GM21515 (cell line): ENCODE measurements at regions not wholly inside any gene's neighbourhood (a gene's known extent, or its start where the extent isn't known, plus 50 kb on each side); places are given as distances from the start of the nearest gene placed in this dataset.

ENCODE experiments used
- ATAC-seq: cut with Tn5 transposase; IDR thresholded peaks from one replicate; pipeline ENCODE4 v1.9.1; 2021; ENCODE audit not compliant: unreplicated experiment

GRCh38 chr12:82529101-82529500 lies 157.6 kb upstream of the TMTC2 start:
- ATAC-seq, result no peak

GRCh38 chr12:82529954-82530353 lies 156.8 kb upstream of the TMTC2 start:
- ATAC-seq, result no peak

DNA sequence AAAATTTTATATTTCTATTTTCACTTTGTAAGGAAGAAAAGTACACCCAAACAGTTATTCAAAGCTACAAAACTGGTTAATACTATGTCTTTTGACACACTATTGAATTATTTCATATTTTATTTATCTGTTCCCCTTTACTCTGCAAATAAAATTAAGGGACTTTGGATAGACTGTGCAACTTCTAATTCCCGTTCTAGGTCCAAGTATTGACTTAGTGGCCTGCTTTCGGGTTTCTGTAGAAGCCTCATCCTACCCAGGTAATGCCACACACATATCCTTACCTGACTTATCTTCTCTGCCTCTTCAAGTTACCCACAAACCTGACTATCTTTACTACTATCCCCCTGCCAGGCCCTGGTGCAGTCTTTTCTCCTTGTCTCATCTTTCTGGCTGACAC lies 156.3 kb upstream of the TMTC2 start:
- ATAC-seq, result no peak

DNA sequence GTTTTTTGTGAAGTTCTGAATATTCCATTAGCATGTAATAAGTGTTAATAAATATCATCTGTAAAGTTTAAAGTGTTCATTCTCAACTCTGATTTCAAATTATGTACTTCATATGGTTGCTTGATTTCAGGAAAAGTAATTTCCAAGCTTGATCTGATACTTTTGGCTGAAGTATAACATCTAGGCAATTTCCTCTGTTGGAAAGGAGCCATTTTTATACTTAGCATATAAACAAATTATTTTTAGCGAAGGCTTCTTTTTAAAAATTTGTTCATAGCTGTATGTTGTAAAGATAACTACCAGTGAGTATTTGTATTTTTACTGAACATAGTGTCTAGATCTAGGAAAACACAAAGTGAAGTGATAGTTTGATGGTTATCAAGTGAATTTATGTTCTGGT lies 153.4 kb upstream of the TMTC2 start:
- ATAC-seq, result no peak

DNA sequence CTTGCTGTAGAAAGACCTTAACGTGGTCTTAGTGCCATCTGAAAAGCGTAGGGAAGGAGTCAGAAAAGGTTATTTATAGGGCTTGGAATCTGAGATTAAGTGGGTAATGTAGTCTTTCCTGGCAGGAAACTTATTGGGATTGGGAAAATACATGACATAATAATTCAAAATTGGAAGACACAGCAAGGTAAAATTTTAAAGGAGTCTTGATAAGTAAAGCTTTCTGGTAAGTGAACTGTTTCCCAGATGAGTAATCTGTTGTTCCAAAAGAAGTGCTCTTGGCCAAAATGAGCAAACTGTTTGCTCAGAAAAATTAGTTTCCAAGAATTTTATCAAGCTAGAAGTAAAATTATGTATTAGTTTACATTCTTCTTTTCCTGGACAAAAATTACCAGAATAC lies 149.3 kb upstream of the TMTC2 start:
- ATAC-seq, result no peak

DNA sequence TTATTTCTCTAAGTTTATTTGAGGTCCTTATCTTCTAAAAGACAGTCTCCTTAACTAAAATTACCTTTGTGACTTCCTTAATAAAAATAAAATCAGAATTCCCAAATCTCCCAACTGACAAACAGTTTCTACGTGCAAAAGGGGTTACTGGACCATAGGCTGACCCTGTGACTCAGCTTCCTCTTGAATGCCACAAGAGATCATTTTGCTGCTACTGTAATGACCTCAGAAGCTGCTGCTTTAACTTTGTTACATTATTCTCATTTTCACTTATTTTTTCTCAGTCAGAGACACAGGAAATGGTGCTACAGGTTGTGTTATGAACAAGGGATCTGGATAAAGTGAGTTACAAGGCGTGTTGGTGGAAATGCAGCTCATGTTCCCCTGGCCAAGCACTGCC lies 132.2 kb upstream of the TMTC2 start:
- ATAC-seq, result peak; percentile 78

DNA sequence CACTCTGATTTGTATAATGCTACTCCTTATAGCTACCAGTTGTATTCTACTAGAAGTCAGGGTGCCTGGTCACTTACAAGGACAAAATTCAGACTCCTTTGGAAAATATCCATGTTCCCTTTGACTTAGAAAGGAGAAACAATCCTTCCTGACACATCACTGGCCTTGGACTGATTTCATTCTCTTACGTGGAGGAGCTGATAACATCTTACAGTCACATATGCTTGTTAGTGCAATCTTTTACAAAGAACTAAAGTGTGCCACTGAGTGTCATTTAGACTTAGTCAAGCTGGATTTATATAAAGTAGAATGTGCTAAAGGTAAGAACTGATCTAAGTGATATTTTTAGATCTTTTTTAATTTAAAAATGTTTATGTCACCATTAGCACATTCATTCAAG lies 131.0 kb upstream of the TMTC2 start:
- no peak for ATAC-seq

GRCh38 chr12:82565966-82566365 lies 120.7 kb upstream of the TMTC2 start:
- no peak for ATAC-seq

DNA sequence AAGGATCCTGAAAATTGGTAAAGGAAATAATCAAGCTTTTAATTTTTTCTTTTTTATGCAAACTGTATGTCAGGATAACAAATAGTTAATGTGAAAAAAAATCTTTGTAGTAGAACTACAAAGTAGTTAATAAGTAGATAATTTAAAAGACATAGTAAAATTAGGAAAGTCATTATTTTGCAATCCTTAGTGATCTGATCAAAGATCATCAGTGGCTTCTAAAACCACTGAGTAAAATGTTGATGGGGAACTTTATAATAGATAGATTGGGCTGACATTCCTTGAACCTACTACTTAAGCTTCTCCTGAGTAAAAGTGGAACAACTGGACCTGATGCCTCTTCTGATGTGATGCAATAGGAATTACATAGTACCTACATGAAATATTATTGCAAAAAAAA lies 119.0 kb upstream of the TMTC2 start:
- ATAC-seq, result no peak

- ATAC-seq, result no peak
Observed at GRCh38 chr12:82574191-82574590, 112.5 kb upstream of the TMTC2 start.

DNA sequence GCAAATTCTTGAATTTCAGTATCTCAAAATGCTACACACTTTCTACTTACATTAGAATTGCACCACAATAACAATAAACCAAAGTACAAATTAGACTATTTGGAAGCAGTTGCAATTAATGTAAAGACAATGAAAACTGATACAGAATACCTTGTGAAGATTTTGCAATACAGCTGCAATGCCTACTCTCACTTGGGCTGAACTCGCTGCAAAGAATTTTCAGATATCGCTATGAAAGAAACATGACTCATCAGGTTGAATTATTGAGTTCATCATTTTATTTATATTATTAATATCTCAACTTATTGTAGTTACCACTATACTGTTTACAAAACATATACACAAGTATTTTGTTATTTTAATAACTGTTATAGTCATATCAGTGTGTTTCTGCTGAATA lies 108.0 kb upstream of the TMTC2 start:
- ATAC-seq, result no peak

DNA sequence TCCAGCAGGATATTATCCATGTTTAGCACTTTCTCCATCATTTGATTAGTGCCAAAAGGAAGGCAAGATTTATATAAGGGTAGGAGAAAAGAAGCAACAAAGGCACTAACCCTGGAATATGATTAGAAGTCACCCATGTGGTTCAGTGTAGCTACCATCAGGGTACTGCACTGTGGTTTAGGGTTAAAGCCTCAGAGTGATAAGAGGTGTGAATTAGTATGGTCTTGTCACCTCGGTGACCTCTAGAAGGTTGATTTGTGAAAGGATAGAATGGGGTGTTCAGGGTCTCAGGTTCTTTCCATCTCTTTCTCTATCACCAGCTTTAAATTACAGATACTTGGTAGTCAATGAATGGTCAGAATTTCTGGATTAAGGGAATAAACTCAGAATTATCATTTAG lies 103.0 kb upstream of the TMTC2 start:
- ATAC-seq, result no peak

GRCh38 chr12:82593143-82593542 lies 93.6 kb upstream of the TMTC2 start:
- ATAC-seq, result no peak

GRCh38 chr12:82593901-82594396 lies 92.8 kb upstream of the TMTC2 start:
- ATAC-seq, result peak; percentile 96

DNA sequence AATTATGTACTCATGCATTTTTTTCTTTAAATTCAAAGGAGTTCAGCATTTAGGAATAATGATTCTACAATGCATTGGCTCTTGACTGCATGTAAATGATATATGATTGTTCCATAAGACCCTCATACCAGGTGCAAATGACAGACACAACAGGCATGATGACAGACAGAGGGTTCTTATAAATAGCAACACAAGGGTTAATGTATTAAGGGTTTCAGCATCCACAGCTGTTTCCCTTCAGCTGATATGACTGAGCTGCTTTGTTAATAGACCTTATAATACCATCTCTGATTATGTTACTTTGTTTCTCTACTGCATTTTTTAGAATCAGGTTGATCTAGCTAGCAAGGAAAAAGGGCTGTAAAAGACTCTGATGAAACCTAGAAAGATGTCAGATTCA lies 90.8 kb upstream of the TMTC2 start:
- ATAC-seq, result no peak

DNA sequence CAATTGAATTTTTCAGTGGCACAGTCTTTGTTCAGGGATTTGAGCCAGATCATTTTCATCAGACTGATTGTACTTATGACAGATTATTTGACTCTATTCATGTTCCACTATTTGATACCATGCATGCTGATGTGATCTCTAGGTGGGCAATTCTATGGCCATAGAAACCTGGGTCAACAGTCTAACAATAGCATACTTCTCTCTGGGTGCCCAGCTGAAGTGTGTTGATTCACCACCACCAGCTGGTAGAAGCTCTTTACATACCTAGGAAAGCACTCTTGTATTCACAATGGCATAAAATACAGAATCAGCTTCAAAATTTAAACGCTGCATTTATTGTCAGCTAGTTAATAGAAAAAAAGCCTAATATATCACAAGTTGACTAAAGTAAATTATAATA lies 90.2 kb upstream of the TMTC2 start:
- no peak for ATAC-seq

DNA sequence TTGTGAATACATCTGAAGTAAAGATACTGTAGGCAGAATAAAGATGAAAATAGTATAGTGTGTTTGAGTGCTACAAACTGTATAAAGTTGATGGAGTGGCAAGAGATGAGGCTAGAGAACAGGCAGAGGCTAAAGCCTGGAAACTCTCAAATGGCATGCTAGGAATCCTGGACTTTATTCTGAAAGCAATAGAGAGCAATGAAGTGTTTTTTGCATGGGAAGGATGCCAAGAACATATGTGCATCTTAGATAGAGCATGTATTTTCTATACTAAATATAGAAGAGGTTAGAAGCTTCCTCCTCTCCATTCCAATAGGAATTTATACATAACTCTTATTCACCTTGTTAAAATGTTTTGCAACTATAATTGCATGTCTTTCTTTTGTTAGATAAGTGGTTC lies 86.3 kb upstream of the TMTC2 start:
- ATAC-seq, result no peak

DNA sequence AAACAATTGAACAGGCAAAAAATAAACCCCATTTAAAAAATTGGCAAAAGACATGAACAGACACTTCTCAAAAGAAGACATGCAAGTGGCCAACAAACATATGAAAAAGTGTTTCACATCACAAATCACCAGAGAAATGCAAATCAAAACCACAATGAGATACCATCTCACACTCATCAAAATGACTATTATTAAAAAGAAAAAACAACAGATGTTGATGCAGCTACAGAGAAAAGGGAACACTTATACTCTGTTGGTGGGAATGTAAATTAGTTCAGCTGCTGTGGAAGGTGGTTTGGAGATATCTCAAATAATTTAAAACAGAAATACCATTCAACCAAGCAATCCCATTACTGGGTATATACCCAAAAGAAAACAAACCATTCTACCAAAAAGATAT lies 83.1 kb upstream of the TMTC2 start:
- ATAC-seq, result peak; percentile 48

- peak; percentile 63 for ATAC-seq
Observed at GRCh38 chr12:82605115-82605514, 81.6 kb upstream of the TMTC2 start.

DNA sequence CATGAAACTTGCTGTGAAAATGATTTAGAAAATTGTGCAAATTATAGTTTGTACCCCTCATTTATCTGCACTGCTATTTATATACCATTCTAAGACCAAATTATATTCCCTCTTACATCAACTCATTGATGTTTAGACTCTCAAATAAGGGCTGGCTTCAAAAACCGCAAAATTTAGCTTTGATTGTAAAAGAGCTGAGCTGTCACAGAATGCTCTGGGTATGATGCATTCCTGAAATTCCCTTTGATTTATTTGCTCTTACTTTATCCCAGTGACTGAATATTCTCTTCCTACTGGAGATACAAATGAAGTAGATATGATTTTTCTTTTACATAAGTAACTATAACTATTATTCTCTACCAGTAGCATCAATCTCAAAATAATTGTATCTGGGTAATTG lies 78.0 kb upstream of the TMTC2 start:
- ATAC-seq, result no peak

GRCh38 chr12:82609234-82609914 lies 77.3 kb upstream of the TMTC2 start:
- no peak for ATAC-seq

DNA sequence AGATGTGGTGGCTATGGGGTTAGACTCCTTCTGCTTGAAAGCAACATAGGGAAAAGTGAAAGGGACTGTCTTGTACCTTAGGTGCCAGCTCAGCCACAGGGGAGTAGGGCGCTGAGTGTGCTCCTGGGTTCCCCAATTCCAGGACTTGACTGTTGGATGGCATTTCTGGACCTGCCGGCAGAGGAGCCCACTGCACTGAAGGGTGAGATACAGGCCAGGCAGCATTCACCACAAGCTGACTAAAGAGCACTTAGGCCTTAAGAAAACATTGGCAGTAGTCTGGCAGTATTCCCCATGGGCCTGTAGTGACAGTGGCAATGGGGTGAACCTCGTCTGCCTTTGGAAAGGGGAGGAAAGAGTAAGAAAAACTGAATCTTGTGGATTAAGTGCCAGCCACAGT lies 67.1 kb upstream of the TMTC2 start:
- ATAC-seq, result no peak

DNA sequence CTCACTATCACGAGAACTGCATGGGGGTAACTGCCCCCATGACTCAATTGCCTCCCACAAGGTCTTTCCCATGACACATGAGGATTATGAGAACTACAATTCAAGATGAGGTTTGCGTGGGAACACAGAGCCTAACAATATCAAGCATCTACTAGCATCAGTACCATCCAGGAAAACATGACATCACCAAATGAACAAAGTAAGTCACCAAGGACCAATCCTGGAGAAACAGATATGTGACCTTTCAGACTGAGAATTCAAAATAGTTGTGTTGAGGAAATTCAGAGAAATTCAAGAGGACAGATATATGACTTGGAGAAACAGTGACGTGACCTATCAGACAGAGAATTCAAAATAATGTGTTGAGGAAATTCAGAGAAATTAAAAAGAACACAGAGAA lies 65.8 kb upstream of the TMTC2 start:
- no peak for ATAC-seq
